ENCODE measurements at regions not wholly inside any gene's neighbourhood (a gene's known extent, or its start where the extent isn't known, plus 50 kb on each side); places are given as distances from the start of the nearest gene placed in this dataset.
"Not testable (repeated sequence)": the region's sequence is repeated elsewhere in the genome, so short reads cannot be mapped to it uniquely, and the experiment has no call there.

GRCh38 chr10:20668985-20669384, 228.1 kb downstream of the NEBL start:
- no peaks in the 10 kb centered on the region for H3K36me3 ChIP-seq
- no peak for ATAC-seq
- H3K4me3 ChIP-seq: no peak overlapping the region
- no peaks in the 10 kb centered on the region for H3K9me3 ChIP-seq
- H3K27me3 ChIP-seq: no peaks in the 10 kb centered on the region
- no peak overlapping the region for H3K27ac ChIP-seq
- TF ChIP-seq EP300 (IDR thresholded peaks at IDR 0.05) (no peak), POLR2AphosphoS5 (IDR thresholded peaks at IDR 0.05) (no peak), POLR2A (IDR thresholded peaks at IDR 0.05) (no peak)
- TF ChIP-seq, protein P1, sequence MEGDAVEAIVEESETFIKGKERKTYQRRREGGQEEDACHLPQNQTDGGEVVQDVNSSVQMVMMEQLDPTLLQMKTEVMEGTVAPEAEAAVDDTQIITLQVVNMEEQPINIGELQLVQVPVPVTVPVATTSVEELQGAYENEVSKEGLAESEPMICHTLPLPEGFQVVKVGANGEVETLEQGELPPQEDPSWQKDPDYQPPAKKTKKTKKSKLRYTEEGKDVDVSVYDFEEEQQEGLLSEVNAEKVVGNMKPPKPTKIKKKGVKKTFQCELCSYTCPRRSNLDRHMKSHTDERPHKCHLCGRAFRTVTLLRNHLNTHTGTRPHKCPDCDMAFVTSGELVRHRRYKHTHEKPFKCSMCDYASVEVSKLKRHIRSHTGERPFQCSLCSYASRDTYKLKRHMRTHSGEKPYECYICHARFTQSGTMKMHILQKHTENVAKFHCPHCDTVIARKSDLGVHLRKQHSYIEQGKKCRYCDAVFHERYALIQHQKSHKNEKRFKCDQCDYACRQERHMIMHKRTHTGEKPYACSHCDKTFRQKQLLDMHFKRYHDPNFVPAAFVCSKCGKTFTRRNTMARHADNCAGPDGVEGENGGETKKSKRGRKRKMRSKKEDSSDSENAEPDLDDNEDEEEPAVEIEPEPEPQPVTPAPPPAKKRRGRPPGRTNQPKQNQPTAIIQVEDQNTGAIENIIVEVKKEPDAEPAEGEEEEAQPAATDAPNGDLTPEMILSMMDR (IDR thresholded peaks at IDR 0.05): no peak
- H3K4me1 ChIP-seq: no peaks in the 10 kb centered on the region

GRCh38 chr10:20662742-20663141, 234.4 kb downstream of the NEBL start:
- TF ChIP-seq POLR2A (IDR thresholded peaks at IDR 0.05): no peak
- TF ChIP-seq, protein P1 (IDR thresholded peaks at IDR 0.05): no peak
- TF ChIP-seq POLR2AphosphoS5 (IDR thresholded peaks at IDR 0.05): no peak
- no peak for TF ChIP-seq EP300 (IDR thresholded peaks at IDR 0.05)
- peaks cover 0 to 4% (median 0%) of the 10 kb centered on the region in 3 donors for H3K9me3 ChIP-seq
- ATAC-seq: no peak
- no peak overlapping the region for H3K4me3 ChIP-seq
- H3K27me3 ChIP-seq: no peaks in the 10 kb centered on the region
- WGBS, 2 donors (ENCODE audit: low coverage in 1 of 2): 76 to 94% methylated on average over 3 of the region's 3 CpGs
- no peaks in the 10 kb centered on the region for H3K4me1 ChIP-seq
- H3K36me3 ChIP-seq: no peaks in the 10 kb centered on the region
- H3K27ac ChIP-seq: no peak overlapping the region

- TF ChIP-seq EP300 (IDR thresholded peaks at IDR 0.05): no peak
- no peak for TF ChIP-seq POLR2A (IDR thresholded peaks at IDR 0.05)
- no peak for TF ChIP-seq POLR2AphosphoS5 (IDR thresholded peaks at IDR 0.05)
- TF ChIP-seq, protein P1 (IDR thresholded peaks at IDR 0.05): no peak
- peaks cover 0 to 4% (median 0%) of the 10 kb centered on the region in 3 donors for H3K9me3 ChIP-seq
- WGBS, 2 donors (ENCODE audit: low coverage in 1 of 2): 55 to 61% methylated on average over 2 of the region's 2 CpGs
- no peaks in the 10 kb centered on the region for H3K27me3 ChIP-seq
- no peak overlapping the region for H3K27ac ChIP-seq
- no peaks in the 10 kb centered on the region for H3K36me3 ChIP-seq
- H3K4me1 ChIP-seq: no peaks in the 10 kb centered on the region
- H3K4me3 ChIP-seq: no peak overlapping the region
- ATAC-seq: no peak
Observed at GRCh38 chr10:20659225-20659624, 237.9 kb downstream of the NEBL start.

GRCh38 chr10:20658158-20658557, 239.0 kb downstream of the NEBL start:
- TF ChIP-seq, protein P1 (IDR thresholded peaks at IDR 0.05): no peak
- no peak for TF ChIP-seq EP300 (IDR thresholded peaks at IDR 0.05)
- TF ChIP-seq POLR2A (IDR thresholded peaks at IDR 0.05): no peak
- TF ChIP-seq POLR2AphosphoS5 (IDR thresholded peaks at IDR 0.05): no peak
- Histone ChIP-seq H3K27me3 (no peaks in the 10 kb centered on the region), H3K4me1 (no peaks in the 10 kb centered on the region), H3K9me3 (peaks cover 0 to 4% (median 0%) of the 10 kb centered on the region in 3 donors), H3K4me3 (no peak overlapping the region), H3K27ac (no peak overlapping the region), H3K36me3 (no peaks in the 10 kb centered on the region)
- 87 to 91% methylated on average over 4 of the region's 4 CpGs for WGBS, 2 donors (ENCODE audit: low coverage in 1 of 2)
- ATAC-seq: no peak

DNA sequence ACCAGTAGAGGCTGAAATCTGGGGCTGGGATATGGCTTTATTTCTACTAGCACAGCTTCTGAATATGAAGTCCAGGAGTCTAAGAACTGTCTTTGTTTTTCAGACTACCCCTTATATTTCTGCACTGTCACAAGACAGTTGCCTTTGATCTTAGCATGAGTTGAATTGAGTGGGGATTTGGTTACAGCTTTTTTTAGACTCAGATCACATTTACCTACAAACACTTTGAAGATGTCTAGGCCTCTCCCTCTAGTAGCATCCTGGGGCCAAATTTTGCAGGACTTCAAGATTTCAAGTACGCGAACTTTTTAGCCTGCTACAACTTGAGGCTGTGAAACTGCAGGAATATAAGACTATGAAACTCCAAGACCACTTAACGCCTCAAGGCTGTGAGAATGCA, 240.2 kb downstream of the NEBL start:
- no peak for TF ChIP-seq POLR2AphosphoS5 (IDR thresholded peaks at IDR 0.05)
- TF ChIP-seq, protein P1 (IDR thresholded peaks at IDR 0.05): no peak
- TF ChIP-seq POLR2A (IDR thresholded peaks at IDR 0.05): no peak
- no peak for TF ChIP-seq EP300 (IDR thresholded peaks at IDR 0.05)
- Histone ChIP-seq H3K27me3 (no peaks in the 10 kb centered on the region), H3K27ac (no peak overlapping the region), H3K4me3 (no peak overlapping the region), H3K9me3 (no peaks in the 10 kb centered on the region), H3K4me1 (no peaks in the 10 kb centered on the region), H3K36me3 (no peaks in the 10 kb centered on the region)
- no peak for ATAC-seq
- 93 to 100% methylated on average over 3 of the region's 3 CpGs for WGBS, 2 donors (ENCODE audit: low coverage in 1 of 2)

DNA sequence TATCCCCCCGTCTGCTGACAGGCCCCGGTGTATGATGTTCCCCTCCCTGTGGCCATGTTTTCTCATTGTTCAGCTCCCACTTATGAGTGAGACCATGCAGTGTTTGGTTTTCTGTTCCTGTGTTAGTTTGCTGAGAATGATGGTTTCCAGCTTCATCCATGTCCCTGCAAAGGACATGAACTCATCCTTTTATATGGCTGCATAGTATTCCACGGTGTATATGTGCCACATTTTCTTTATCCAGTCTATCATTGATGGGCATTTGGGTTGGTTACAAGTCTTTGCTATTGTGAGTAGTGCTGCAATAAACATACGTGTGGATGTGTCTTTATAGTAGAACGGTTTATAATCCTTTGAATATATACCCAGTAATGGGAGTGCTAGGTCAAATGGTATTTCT, 244.7 kb downstream of the NEBL start:
- H3K27ac ChIP-seq, H3K27me3 ChIP-seq, H3K9me3 ChIP-seq, H3K4me1 ChIP-seq, ATAC-seq, H3K4me3 ChIP-seq, H3K36me3 ChIP-seq: not testable (repeated sequence)
- 90 to 96% methylated on average over 5 of the region's 5 CpGs for WGBS, 2 donors (ENCODE audit: low coverage in 1 of 2)

Measured in gastroesophageal sphincter (tissue), 4 donors.